GM21786 (cell line): ENCODE measurements at regions not wholly inside any gene's neighbourhood (a gene's known extent, or its start where the extent isn't known, plus 50 kb on each side); places are given as distances from the start of the nearest gene placed in this dataset.

ENCODE experiments used
- ATAC-seq: cut with Tn5 transposase; IDR thresholded peaks from one replicate; pipeline ENCODE4 v1.9.1; 2021; ENCODE audit not compliant: unreplicated experiment

DNA sequence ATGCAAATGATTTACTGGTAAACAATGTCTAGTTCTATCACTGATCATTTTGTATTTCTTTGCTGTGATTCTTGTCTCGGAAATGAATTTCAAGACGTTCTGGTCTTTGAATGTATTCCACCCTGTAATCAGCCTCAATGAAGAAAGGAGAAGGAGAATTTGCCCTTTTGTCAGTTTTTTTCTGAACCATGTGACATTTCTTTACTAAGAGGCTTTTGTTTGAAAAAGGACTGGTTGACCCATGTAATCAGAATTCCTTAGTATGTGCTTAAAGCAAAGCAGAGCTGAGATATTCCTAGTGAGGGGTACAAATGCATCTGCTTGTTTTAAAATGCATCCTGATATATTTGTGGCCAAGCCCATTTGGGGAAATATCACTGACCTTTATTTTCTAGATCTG lies 581.6 kb downstream of the ETV1 start:
- no peak for ATAC-seq

DNA sequence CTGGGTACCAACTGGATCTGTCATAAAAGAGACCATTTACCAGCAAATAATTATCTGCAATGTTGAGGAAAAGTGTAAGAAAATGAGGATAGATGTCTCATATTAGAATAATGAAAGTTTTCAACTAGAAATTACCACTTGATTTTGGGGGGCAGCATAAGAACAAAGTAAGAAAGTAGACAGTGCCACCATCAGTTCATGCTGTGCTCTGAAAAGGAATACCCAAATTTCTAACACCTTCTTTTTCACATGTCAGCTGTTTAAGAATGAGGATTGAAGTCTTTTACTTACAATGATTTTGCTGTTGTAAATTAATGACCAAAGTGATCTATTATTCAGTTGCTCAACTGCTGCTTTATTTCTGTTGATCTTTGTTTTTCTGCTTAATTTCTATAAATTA lies 578.3 kb downstream of the ETV1 start:
- ATAC-seq, result no peak

DNA sequence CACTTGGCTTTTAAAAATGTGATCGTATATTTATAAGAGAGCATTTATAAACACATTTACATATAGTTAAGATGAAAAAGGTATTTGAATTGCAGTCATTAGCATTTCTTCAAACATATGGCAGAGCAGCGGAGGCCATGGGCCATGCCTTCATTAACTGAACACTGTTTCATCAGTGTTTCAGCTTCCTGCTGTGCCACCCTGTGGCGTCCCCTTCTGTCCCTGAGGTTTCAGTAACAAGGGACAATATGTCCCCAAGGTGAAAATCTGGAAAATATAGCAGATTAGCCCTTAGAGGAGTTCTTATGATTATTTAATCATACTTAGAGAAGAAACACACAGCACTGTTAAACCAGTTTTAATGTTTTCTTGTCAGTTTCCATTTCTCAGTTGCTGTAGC lies 577.8 kb downstream of the ETV1 start:
- no peak for ATAC-seq

- no peak for ATAC-seq
Observed at GRCh38 chr7:13414181-13414580, 575.3 kb downstream of the ETV1 start.

DNA sequence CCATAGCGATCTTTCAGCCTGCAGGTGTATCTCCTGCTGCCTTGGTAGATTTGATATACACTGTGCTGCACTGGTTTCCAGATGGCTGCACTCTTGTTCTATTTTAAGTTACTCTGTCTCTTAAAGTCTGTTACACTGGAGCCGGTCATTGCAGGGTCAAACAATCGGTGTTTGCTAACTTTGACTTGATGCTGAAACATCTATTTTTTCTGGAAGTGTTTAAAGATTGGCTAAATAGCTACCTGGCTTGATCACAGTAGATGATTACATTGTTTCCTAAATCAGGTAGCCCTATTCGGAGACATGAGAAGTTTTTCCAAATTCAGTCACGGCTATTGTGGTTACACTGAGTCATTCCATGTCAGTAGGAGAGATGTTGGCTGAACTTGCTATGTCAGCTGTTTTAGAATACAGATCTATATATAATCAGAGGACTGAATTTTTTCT lies 574.8 kb downstream of the ETV1 start:
- ATAC-seq, result no peak

GRCh38 chr7:13416071-13416470 lies 573.4 kb downstream of the ETV1 start:
- no peak for ATAC-seq

DNA sequence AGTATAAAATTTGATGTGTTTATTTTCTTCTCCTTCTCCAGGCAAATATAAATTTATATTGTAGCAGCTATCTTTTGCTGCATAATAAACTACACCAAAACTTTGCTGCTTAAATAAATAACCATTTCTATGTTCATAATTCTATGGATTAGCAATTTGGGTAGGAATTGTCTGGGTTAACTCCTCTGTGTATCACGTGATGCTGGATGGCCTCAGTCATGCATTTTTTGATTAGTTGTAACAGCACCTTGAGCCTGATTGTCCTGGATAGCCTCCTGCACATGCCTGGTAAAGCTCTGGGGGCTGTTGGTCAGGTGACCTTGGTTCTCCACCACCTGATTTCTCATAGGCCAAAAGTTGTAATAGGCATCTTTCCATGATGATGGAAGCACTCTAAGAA lies 572.9 kb downstream of the ETV1 start:
- no peak for ATAC-seq

DNA sequence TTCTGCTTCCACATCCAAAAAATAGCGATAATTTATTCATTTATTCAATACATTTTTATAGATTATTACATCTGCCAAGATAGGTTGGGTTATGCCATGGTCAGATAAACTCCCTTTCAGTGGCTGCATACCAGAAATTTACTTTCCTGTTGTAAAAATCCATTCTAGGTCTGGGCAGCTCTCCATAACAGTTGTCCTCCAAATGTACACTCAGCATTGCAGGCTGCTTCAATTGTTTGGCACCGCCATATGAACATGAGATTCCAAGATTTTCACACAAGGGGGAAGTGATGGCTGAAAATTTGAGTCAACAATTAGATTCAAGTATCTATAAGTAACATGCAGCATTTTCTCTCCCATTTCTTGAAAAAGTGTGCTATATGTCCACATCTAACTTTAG lies 568.7 kb downstream of the ETV1 start:
- no peak for ATAC-seq

- no peak for ATAC-seq
Observed at GRCh38 chr7:13421776-13422175, 567.7 kb downstream of the ETV1 start.

DNA sequence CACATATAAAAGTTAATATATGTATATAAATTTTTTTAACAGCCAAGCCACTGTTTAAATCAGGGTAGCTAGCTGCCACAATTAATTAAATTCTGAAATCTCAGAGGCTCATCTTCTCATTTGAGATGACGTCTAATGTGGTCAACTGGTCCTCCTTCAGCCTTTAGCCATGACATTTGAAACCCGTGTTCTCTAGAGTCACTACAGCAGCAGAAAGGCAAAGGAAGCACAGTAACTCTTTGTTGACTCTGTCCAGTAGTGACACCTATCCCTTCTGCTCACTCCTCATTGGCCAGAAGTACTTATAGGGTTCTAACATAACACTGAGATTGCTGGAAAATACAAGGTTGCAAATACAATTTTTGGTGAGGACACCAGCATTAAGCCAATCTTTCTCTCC lies 555.5 kb downstream of the ETV1 start:
- ATAC-seq, result no peak

GRCh38 chr7:13442226-13442625 lies 547.2 kb downstream of the ETV1 start:
- ATAC-seq, result no peak

GRCh38 chr7:13447637-13448036 lies 541.8 kb downstream of the ETV1 start:
- no peak for ATAC-seq

- no peak for ATAC-seq
Observed at GRCh38 chr7:13448243-13448642, 541.2 kb downstream of the ETV1 start.

DNA sequence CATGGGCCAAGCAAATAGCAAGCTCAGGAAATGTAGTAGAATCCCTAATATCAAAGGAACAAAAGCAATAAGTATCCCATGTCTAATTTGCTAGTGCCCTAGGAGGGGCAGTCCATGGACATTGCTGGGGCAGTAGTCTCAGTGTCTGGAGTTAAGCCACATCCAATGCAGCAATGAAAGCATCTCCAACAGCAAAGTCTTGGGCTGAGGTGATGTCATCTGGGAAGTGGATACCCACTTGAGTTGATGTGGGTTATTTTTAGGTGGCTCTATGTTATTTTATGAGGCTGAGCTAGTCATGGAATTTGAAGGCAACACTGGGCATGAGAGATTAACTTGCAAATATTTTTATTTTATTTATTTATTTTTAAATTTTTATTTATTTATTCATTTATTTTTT lies 540.0 kb downstream of the ETV1 start:
- ATAC-seq, result no peak

GRCh38 chr7:13454916-13455592 lies 534.4 kb downstream of the ETV1 start:
- ATAC-seq, result no peak

- ATAC-seq, result no peak
Observed at GRCh38 chr7:13457790-13458189, 531.7 kb downstream of the ETV1 start.

DNA sequence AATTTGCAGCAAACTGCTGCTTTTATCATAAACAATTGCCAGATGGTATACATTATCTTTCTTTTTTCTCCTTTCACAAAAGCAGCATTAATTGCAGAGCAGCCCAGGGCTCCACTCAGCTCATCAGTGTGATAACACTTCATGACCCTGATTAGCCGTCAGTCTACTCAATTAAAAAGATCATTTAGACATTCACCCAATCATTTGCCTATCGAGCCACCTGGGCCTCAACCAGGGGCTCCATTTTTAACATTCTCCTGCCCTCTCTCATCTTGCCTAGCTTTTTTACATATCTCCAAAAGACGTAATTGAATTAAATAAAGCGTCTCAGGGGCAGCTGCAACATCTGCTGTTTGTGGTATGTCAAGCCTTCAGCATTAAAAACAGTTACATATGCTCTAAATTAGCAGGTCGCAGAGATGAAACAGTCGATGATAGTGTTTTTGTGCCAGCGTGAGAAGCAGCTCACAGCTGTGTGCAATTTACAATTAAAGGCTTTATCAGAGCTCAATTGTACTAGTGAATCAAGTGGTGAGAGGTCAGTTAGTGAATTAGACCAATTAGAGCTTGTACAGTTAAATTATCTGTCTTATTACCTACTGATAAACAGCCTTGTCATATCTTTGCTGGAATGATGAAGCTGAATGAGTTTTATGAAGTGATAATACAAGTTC lies 522.5 kb downstream of the ETV1 start:
- ATAC-seq, result no peak

GRCh38 chr7:13476881-13477444 lies 512.5 kb downstream of the ETV1 start:
- no peak for ATAC-seq

DNA sequence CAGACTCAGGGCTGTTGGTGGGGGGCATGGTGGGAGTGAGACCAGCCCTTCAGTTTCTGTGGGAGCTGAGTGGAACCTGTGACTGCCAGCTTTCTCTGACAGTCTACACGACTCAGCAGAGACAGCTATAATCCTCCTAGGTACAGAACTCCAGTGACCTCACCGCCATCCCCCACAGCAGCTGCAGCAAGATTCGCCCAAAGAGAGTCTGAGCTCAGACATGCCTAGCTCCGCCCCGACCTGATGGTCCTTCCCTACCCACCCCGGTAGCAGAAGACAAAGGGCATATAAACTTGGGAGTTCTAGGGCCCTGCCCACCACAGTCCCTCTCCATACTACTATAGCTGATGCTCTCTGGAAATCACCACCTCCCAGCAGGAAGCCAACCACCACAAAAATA lies 500.1 kb downstream of the ETV1 start:
- no peak for ATAC-seq

- no peak for ATAC-seq
Observed at GRCh38 chr7:13496976-13497375, 492.5 kb downstream of the ETV1 start.

DNA sequence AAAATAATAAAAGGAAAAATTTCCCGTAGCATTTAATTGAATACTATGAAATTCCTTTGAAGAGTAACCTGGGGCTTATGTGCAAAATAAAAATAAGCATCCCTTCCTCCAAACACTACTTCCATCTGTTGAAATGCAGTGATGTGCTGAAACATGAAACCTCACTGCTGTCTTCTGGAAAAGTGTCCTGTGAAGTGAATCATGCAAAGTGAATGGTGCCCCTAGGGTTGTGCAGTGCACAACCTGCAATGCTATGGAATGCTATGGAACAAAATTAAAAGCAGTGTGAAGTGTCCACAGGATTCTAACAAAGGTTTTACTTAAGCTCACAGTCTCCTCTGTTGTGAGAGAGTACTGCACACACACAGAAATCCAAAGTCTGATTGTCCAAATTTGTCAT lies 480.9 kb downstream of the ETV1 start:
- no peak for ATAC-seq

- no peak for ATAC-seq
Observed at GRCh38 chr7:13518738-13519137, 470.7 kb downstream of the ETV1 start.

- ATAC-seq, result no peak
Observed at GRCh38 chr7:13524076-13524475, 465.4 kb downstream of the ETV1 start.
